HG03469 (cell line): ENCODE measurements at regions not wholly inside any gene's neighbourhood (a gene's known extent, or its start where the extent isn't known, plus 50 kb on each side); places are given as distances from the start of the nearest gene placed in this dataset.

Source experiments
- ATAC-seq: cut with Tn5 transposase; IDR thresholded peaks from one replicate; pipeline ENCODE4 v1.9.1; 2021; ENCODE audit warnings: mild to moderate bottlenecking, moderate library complexity, moderate number of reproducible peaks; ENCODE audit not compliant: unreplicated experiment

GRCh38 chr19:28291874-28292273, 921.1 kb downstream of the UQCRFS1 start:
- no peak for ATAC-seq

DNA sequence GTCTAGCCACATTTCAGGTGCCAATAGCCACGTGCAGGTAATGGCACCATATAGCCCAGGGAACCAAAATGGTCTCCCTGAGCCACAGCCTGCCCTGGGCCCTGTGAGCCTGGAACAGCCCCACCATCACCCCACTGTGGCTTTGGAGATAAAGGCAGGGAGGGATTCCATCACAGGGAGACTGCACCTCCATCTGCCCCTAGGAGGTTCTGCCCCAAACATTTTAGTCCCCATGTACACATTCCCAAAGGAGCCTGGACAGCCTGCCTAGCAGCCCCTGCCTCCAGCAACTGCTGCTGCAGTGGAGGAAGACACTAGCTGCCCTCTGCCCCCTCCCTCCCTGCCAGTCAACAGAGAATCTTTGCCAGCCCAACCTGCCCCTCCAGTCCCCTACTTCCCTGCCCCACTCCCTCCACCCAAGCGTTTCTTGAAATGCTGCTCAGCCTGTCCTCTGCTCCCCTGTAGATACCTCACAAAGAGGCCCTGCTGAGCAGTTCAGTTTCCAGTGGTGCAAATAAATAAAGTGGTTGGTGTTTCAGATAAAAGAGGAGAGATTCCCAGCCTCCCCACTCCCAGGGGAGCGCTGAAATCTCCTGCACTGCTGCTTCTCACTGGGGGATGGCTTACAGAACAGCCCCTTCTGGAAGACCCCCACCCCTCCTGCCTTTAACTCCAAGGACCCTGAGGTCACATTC, 921.8 kb downstream of the UQCRFS1 start:
- ATAC-seq, result no peak

GRCh38 chr19:28289295-28290063, 923.5 kb downstream of the UQCRFS1 start:
- no peak for ATAC-seq

DNA sequence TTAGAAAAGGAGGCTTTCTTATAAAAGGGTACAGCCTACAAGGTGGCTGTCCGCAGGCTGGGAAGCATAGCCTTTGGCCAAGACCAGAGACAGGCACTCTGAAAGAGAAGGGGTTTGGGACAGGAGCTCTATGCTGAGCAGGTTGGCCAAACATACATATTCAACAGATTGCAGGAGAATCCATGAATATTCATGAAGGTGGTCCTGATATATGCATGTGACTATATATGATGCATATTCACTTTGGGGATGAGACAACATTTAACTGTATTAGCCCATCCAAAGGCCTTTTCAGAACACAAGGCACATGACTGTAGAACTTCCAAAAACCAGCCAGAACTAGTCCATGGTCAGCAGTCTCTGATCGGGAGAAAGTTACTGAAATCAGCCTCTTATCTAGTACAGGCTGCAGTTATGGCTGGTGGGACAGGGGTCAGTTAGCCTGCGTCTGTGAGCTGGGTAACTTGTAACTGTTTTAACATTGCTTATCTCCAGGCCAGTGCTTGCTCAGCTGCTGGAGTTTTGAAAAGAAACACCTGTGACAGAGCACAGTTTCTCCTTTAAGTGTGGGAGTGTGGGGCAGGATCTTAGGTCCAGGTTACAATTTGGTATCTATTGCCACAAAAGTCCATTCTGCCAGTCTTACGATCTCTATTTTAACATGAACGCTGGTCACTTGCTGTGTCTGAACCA, 924.2 kb downstream of the UQCRFS1 start:
- ATAC-seq, result no peak

DNA sequence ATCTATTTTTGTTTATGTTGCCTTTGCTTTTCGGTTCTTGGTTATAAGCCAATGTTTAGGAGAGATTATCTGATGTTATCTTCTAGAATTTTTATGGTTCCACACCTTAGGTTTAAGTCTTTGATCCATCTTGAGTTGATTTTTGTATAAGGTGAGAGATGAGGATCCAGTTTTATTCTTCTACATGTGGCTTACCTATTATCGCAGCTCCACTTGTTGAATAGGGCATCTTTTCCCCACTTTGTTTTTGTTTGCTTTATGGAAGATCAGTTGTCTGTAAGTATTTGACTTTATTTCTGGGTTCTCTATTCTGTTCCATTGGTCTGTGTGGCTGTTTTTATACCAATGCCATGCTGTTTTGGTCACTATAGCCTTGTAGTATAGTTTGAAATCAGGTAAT, 927.0 kb downstream of the UQCRFS1 start:
- ATAC-seq, result no peak

DNA sequence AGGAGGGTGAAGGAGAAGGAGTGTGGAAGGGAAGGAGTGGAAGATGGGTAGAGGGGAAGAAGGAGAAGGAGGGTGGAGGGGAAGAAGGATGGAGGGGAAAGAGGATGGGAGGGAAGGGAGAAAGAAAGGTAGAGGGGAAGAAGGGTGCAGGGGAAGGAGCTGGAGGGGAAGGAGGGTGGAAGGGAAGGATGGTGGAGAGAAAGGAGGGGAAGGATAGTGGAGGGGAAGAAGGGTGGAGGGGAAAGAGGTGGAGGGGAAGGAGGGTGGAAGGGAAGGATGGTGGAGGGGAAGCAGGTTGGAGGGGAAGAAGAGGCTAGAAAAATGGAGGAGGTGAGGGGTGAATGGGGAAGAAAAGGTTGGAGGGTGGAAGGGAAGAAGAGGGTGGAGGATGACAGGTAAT, 927.9 kb downstream of the UQCRFS1 start:
- ATAC-seq, result no peak

DNA sequence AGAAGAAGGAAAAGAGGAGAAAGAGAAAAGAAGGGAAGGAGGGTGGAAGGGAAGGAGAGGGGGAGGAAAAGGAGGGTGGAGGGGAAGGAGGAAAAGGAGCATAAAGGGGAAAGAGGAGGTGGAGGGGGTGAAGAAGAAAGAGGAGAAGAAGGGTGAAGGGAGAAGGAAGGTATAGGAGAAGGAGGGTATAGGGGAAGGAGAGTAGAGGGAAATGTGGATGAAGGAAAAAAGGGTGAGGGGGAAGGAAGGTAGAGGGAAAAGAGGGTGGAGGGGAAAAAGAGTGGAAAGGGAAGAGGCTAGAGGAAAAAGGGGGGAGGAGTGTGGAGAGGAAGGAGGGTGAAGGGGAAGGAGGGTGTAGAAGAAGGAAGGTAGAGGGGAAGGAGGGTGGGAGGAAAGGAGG, 928.6 kb downstream of the UQCRFS1 start:
- ATAC-seq, result no peak

GRCh38 chr19:28283592-28283991, 929.4 kb downstream of the UQCRFS1 start:
- no peak for ATAC-seq

- no peak for ATAC-seq
These were observed 931.3 kb downstream of the UQCRFS1 start for GRCh38 chr19:28281676-28282075.

DNA sequence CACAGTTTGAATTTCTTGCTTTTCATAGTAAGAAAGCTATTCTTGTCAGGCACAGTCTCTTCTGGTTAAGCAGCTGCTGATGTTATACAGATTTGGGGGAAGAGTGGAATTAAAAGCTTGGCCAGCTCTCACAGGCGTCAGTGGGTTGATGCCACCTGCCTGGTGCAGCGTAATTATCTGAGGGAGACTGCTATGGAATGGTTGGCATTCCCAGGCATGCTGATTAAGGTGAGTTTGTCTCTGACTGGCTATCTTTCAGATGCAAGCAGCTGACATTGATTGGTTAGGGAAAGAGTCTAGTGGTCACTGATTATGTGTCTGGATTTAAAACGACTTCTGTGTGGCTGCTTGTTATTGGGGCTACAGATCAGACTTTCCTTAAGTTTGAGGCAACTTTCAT, 948.4 kb downstream of the UQCRFS1 start:
- no peak for ATAC-seq

GRCh38 chr19:28258829-28259228, 954.1 kb downstream of the UQCRFS1 start:
- no peak for ATAC-seq

DNA sequence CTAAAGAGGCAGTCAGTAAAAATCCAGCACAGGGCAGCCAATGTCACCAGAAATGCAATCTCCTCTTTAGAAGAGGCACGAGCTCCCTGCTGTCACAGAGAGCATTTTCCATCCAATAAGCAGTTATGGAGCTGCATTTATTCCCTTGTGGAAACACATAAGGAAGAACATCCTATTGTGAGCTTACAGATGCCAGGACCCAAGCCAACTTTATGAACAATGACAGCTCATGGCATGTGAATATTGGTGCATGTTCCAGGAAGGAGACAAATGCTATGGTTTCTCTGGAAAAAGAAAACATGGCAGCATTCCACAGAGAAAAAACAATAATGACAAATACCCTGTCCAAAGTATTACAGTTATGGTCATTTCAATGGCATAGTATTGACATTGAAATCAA, 955.6 kb downstream of the UQCRFS1 start:
- ATAC-seq, result no peak

DNA sequence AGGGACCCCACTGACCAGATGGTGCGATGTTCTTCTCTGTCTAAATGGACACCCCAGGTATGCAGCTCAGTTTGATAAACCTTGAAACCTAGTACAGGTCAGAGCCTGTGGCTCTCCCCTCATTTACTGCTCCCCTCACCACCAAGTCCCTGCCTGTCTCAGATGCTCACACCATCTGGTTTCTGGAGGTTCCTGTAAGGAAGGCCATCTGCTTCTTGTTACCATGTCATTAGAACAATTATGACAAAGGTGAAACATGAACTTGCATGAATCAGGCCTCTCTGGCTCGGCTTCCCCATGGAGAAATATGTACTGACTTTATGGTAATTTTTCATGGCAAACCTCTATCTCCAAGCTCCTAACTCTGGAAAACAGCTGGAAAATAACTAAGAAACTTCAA, 965.7 kb downstream of the UQCRFS1 start:
- no peak for ATAC-seq

DNA sequence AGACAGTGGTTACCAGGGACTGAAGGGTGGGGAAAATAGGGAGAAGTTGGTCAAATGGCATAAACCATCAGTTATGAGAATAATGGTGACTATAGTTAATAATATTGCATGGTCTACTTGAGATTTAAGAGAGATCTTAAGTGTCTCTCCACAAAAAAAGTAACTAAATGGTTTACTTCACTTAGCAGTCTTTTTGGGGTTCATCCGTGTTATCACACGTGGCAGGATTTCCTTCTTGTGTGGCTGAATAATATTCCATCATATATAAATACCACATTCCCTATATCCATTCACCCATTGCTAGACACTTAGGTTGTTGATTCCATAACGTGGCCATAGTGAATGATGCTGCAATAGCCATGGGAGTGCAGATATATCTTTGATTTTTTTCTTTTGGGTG, 967.0 kb downstream of the UQCRFS1 start:
- ATAC-seq, result no peak

GRCh38 chr19:28244966-28245365, 968.0 kb downstream of the UQCRFS1 start:
- no peak for ATAC-seq

DNA sequence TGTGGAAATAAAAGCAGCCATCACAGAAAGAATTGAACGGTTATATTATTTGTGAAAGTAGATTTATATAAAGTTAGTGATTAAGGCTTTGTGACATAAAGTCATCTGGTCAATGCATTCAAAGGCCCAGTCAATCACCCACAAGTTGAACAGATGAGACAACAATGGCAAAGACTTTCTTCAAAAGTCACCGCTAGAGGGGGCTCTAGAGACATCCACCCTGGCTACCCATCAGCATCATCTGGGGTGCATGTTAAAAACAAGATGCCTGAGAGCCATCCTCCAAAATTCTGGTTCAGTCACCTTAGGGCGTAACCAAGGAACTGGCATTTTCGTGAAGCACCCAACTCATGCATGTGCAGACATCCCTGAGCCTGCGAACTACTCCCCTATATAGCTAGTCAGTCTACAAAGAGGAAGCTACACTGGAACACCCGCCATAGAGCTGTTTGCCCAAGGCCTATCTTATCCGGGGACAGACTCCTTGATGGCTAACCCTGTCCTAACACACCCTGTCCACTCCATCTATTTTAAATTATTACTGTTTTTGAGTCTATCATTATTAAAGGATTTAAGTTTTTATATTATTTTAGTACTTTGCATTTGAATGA, 970.5 kb downstream of the UQCRFS1 start:
- ATAC-seq, result no peak

GRCh38 chr19:28239270-28239669, 973.7 kb downstream of the UQCRFS1 start:
- ATAC-seq, result no peak

GRCh38 chr19:28238270-28238820, 974.6 kb downstream of the UQCRFS1 start:
- ATAC-seq, result no peak

DNA sequence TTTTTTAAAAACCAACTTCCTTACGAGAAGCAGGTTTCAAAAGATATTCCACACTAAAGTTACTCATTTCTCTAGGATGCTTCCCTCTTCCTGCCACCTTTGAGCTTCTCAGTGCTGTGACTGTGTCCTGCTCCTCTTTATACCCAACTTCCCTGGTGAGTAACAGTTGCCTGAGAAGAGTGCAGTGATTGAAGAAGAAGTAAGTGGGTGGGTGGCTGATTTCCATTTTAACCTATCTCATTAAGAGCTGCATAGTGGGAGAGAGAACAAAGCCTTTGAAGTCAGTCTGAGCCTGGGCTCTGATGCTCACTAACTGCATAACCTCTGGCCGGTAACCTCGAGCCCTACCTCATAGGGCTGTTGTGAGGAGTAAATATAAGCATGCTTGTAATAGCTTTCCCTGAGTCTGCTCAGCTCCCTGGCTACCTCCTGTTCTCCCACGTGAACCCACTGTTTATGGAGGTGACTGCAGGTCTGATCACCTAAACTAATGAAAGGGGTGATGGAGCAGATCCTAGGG, 977.3 kb downstream of the UQCRFS1 start:
- no peak for ATAC-seq

- ATAC-seq, result no peak
These were observed 978.3 kb downstream of the UQCRFS1 start for GRCh38 chr19:28234637-28235036.

DNA sequence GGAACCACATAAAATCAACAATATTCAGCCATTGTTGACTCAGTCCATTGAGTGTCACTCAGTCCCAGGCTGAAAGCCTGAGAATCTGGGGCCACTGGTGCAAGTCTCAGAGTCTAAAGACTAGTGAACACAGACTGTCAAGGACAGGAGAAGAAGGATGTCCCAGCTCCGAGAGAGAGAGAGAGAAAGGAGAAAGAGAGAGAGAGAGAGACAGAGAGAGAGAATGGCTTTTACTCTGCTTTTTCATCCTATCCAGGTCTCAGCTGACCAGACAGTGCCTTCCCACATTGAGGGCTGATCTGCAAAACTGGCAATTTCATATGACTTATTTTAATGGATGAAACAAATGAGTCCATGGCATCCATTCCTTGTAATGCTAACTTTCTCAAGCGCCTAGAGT, 984.1 kb downstream of the UQCRFS1 start:
- ATAC-seq, result no peak
